GDM1 (cell line): ENCODE measurements at regions not wholly inside any gene's neighbourhood (a gene's known extent, or its start where the extent isn't known, plus 50 kb on each side); places are given as distances from the start of the nearest gene placed in this dataset.
"Not testable (repeated sequence)": the region's sequence is repeated elsewhere in the genome, so short reads cannot be mapped to it uniquely, and the experiment has no call there.

ENCODE experiments used
- DNase-seq: peaks from one replicate; lab custom pipeline; 2025; lab: John Stamatoyannopoulos, UW

DNA sequence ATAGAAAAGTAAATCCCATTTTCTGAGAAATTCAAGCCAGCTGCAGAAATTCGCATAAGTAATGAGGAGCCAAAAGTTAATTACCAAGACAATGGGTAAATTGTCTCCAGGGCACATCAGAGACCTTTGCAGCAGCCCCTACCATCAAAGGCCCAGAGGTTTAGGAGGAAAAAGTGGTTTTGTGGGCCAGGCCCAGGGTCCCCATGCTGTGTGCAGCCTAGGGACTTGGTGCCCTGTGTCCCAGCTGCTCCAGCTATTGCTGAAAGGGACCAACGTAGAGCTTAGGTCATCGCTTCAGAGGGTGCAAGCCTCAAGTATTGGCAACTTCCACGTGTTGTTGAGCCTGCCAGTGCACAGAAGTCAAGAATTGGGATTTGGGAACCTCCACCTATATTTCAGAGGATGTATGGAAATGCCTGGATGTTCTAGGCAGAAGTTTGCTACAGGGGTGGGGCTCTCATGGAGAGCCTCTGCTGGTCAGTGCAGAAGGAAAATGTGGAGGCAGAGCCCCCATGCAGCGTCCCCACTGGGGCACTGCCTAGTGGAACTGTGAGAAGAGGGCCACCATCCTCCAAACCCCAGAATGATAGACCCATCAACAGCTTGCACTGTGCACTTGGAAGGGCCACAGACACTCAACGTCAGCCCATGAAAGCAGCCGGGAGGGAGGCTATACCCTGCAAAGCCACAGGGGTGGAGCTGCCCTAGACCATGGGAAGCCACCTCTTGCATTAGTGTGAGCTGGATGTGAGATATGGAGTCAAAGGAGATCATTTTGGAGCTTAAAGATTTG is 731.3 kb upstream of the GRAMD2B start:
- DNase-seq = not testable (repeated sequence)

DNA sequence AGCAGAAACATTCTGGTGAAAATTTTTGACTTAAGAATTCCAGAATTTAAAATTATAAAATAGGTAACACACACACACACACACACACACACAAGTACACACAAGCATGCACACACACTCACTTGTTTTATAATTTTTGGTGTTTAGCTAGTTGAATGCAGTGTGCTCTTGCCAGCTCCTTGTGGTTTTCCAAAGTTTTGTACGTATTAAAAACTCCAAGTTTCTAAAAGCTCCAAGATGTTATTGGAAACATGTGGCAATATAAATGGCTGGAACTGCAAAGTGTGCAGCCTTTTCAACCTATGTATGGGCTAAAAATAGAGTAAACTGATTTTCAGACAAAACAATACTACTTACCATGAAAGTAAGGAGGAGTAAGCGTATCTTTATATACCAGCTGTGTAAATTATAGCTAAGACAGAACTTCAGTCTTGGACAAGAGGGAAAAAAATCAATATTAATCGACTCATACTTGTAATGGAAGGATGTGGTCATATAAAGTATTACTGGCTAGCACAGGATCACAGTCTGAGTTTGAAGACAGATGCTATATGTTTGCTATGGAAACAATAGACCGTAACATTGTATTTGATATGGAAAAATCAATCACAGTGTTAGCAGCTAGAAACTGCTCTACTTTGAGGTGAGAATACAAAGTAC is 727.1 kb upstream of the GRAMD2B start:
- DNase-seq = no peak

DNA sequence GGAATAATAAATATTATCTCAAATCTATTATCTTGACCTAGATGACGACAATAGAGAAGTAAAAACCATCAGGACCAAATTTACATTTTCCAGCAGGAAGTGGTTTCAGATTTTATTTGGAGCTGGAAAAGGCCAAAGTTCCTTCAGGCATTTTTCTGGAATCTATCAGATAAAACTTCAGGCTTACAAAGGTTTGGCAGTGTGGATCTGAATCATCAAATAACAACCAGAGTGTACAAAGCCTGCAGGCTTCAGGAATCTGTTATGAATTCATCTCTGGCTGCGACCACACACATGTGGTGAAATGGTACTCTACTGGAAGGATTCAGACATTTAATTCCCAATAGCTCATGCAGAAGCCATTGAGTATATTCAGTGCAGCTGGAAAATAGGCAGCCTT is 726.4 kb upstream of the GRAMD2B start:
- no peak for DNase-seq

DNA sequence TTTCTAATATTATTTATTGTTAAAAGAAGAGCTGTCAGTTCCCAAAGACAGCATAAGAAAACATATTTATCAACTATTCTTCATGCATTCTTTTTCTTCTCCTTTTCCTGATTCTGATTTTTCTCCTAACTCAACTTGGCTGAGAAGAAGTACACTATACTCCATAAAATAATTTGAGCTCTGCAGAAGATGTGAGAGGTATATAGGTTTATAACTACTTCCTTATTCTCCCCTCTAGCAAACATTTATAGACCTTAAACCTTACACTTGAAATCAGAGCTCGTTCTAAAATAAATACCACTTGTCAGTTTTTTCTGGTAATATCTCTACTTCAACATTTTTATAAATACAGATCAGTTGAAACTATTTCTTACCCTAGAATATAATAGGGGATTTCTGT is 724.8 kb upstream of the GRAMD2B start:
- no peak for DNase-seq

DNA sequence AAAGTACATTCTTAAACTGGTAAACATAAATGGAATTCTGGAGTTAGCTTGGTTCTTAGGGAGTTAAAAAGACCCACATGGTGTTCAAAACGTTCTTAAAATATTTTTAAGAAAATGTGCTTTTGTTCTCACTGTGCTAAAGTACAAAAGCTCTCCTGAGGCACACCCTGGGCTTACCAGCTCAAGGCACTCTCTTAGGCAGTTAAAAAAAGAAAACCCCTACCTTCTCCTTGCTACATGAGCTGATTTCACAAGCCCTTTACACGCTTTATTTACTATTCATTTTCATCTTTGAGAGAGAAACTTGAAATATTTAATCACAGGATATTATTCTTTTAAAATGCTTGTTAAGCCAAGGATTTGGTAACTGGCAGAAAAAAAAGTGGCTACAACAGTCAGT is 723.3 kb upstream of the GRAMD2B start:
- no peak for DNase-seq

DNA sequence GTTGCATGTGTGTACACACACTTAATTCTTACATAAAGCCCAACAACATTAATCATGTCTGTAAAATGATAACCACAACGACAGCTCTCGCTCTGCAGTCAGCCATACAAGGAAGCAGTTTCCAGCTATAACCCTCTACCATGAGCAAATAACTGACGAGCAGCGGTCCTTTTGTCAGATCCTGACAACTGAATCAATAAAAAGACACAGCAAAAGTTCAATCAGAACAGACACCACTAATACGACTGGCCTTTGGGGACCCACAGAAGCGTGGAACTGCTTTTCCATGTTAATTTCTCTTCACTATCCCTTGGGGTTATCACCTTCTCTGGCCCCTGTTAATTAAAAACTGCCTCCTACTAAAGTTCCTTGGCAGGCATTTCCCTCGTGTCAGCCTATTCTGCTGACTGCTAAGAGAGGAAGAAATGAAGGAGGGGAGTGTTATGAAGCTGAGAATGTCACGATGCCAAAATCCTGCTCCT is 722.8 kb upstream of the GRAMD2B start:
- no peak for DNase-seq

DNA sequence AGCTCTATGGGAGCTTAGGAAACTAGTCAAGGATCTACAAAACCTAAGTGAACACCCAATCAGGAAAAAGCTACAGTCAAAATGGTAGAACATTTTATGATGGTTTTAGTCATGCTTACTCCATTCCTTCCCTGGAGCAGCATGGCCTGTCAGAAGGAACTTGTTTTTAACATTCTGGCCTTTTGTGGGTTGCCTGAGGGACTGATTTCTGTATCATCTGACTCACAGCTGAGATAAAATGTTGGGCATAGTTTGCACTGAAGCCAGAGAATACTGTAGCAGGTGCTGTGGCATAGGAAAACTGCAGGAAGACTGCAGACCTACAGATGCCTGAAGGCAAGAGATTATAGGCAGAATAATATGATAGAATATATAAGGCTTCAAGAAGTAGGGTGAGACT is 719.6 kb upstream of the GRAMD2B start:
- no peak for DNase-seq

DNA sequence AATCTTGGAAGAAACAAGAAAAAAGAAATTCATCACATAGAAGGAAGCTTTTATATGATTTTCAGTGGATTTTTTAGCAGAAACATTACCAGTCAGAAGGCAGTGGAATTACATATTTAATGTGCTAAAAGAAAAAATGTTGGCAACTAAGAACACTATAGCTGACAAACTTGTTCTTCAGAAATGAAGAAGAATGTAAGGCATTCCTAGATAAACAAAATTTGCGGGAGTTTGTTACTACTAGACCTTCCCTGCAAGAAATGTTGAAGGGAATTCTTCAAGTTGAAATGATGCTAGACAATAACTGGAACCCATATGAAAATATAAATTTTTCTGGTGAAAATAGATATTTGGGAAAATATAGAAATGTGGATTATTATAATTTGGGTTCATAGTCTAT is 718.3 kb upstream of the GRAMD2B start:
- DNase-seq = no peak

DNA sequence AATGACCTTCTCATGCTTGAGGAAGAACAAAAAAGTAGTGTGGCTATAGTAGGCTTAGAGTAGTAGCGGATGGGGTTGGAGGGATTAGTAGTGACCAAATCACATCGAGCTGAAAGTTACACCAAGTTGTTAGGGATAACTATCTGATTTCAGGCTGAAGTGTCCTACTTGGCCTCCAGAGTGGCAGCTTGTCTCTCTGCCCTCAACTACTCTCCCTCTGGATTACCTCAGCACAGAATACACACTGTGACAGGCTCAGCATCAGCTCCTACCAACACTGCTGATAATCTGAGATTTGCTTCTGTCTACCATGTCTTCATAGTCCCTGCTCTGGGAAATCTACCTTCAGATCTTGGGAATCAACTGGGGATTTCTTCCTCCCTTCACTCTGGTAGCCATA is 714.6 kb upstream of the GRAMD2B start:
- DNase-seq = no peak

DNA sequence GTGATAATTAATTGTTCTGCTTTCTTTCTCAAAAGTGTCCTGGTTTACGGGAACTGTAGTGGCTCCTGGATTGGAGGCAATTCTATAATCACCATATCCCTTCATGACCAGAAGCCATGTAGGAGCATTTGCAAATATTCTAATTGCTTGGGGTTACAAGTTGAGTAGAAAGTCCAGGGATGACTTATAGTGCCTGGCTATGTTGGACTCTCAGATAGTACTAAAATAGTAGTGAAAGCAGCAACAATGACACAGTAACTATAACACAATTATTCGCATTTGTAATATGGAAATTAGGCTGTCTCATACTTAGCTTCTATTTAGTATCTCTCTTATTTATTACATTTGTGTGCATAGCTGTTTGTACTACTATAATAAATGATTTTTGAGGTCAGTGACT is 712.5 kb upstream of the GRAMD2B start:
- no peak for DNase-seq

DNA sequence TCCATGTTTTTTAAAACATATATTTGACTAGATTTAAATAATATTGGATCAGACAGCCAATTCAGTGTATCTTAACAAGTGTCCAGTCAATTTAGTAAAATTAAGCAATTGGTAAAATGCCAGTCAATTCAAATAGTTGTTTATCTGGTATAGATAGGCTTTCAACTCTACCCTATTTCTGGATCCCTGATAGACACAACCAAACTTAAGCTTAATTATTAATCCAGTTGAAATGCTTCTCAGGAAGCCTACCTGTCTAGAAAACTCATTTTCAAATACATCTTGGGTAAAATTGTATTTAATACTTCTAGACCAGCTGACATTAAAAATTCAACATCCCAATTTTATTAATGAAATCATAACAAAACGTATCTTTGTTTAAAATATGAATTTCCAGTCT is 710.8 kb upstream of the GRAMD2B start:
- no peak for DNase-seq

DNA sequence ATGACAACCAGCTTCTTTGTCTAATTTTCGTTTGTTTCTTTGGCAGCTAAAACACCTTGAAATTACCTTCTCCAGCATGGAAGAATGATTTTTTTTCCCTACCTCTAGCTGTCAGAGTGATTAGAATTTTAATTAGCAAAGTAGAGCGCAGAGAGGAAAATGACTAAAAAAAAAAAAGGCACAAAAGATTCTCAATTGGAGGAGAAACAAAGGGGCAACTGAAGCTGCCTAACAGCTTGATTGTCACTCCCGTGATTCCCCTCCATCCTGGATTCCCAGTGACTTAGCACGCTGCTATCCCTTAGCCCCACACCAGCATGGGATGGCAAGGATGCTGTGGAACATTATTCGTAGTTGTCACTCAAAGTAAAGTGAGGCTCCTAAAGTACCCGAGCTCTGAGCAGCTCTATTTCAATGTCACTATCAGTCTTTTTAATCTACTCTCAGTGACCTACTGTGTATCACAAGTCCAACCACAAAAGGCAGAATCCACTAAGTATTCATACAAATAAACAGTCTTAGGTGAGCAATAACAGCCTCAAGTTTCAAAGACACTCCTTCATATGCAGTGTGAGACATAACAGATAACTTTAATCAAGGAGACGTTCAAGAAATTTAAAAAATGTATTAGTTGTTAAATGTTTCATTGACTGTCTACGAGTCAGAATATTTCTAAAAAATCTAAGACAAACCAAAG is 710.0 kb upstream of the GRAMD2B start:
- DNase-seq = no peak

DNA sequence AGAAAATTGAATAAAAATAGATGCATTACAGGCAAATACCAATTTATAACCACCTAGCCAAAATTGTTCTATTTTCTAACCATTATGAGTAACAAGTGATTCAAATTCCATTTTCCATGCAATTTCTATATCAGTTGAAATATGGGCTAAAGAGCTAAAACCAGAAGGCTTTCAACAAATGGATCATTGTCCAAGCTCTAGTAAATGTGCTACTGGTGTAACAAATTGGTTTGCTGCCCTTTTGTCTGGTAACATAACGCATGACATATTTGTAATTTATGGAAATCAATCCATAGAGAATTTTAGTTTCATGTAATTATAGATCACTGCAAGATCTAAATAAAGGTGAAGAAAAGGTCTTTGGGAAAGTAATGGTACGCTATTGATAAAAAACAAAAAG is 708.0 kb upstream of the GRAMD2B start:
- DNase-seq = no peak

DNA sequence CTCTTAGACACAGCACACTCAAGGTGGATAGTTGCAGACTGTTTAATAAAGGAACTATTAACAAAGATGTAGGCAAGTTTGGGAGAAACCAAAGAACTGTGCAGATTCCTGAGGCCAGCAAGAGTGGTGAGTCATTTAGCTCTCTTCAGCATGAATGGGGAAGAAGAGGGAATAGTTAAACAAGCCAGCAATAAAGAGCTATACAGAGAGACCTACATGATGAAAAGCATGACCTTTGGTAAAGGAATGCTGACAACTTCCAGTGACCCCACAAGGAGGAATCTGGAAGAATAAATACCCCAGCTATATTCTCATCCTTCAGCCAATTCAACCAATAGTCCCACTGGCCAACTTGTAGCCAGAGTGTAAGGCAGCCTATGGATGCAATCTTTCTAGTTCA is 706.0 kb upstream of the GRAMD2B start:
- no peak for DNase-seq

DNA sequence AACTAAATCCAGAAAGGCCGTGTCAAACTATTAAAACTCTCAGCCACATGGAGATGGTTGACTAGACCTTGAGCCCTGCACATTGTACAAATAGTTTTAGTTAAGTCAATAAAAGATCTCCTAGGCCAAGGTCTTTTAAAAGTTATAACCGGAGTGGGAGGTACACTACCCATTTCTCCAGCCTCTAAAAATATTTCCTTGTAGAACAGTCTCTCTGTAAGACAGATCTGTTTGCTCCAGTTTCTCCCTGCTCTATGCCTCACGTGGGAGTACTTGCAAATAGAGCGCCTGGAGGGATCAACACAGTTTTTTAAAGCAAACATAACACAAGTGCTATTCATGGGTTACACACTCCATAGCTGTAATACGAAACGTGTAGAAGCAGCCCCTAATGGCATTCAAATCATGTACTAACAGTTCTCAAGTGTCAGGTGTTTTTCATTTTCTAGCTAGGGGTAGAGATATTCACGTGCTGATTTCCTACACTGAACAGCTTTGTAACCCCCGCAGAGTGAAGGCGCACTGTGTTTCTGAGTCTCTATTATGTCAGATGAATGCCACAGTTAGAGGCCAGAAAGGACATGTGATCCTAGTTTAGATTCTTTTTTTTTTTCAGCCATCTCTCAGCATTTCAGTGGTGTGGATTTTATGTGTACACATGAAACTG is 703.4 kb upstream of the GRAMD2B start:
- DNase-seq = no peak

DNA sequence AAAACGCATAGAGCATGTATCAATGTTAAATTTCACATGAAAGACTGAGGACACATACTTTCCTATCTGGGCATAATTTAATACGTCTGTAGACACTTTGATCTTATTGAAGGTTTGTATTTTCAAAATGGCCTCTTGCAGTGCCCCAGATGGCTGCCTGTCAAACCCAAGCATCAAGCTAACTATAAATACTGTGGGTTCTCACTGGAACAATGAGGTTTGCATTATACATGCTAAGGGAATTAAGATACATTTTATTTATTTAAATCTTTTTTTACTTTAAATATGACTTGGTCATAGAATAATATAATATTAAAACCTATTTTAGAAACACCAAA is 702.9 kb upstream of the GRAMD2B start:
- no peak for DNase-seq

DNA sequence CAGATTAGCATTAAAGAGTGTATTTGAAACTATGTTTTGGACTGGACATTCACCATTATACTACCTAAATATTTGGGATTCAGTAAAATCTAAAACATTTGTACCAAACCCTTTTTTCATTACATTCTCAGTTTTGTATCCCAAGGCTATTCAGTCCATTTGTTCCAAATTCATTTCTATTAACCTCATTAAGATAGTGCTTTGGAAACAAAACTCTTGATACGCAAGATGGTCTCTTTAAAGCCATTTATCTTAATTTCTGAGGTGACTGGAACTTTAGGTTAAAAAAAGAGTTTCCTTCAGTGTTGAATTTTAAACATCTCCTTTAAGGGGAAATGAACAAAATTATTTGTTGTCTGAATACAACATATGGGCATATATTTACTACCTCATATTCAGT is 702.5 kb upstream of the GRAMD2B start:
- no peak for DNase-seq

DNA sequence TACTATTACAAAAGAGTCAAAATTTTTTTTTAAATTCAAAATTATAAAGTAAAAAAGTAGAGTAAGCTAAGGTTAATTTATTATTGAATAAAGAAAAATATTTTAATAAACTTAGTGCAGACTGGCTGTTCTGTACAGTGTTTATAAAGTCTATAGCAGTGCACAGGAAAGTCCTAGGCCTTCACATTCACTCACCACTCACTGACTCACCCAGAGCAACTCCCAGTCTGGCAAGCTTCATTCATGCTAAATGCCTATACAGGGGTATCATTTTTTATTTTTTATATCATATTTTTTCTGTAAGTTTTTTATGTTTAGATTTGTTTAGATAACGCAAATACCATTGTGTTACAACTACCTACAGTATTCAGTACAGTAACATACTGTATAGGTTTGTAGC is 700.7 kb upstream of the GRAMD2B start:
- no peak for DNase-seq

DNA sequence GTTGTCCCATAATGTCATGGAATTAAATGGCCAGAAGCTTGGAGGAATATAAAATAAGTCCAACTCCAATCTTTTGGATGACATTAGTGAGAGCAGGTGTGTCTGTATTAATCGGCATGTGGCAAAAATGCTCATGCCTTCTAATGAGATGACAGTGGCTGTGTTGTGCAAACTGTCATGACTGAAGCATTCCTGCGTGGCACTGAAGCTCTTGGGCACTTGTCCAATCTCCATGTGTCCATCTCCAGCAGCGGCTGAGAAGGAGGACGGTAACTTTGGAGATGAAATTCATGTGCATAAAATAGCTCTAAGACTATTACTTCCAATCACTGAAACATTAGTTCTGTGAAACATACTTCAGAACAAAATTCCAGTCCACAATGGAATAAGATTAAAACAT is 697.5 kb upstream of the GRAMD2B start:
- DNase-seq = no peak

DNA sequence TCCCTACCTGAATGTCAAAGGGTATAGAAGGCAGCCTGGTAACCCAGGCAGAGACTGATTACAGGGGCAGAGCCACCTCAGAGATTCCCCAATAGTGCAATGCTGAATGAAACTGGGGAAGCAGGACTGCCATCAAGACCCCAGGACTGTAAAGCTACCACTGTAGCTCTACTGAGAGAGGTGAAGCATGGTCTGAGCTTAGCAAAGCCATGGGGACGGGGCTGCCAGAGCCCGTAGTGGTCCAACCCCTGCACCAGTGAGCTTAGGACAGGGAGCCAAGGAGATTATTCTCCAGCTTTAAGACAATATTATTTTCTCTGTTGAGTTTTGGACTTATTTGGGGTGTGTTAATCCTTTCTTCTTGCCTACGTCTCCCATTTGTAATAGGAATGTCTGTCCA is 679.3 kb upstream of the GRAMD2B start:
- no peak for DNase-seq

DNA sequence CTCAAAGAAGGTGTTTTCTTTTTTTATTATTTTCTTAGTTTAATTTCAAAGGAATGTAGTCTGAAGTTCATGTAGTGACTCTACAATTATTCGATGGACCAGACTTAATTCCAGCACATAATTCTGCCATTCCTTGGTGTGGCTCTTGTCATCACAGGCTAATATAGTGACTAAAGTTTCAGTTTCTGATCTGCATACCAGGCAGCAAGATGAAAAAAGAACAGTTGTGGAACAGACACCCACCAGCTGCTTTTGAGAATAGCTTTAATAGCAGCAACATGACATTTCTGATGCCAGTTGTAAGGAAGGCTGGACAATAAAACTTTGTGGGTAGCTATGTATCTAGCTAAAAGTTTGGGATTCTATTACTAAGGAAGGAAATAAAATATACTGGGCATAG is 676.3 kb upstream of the GRAMD2B start:
- DNase-seq = no peak

DNA sequence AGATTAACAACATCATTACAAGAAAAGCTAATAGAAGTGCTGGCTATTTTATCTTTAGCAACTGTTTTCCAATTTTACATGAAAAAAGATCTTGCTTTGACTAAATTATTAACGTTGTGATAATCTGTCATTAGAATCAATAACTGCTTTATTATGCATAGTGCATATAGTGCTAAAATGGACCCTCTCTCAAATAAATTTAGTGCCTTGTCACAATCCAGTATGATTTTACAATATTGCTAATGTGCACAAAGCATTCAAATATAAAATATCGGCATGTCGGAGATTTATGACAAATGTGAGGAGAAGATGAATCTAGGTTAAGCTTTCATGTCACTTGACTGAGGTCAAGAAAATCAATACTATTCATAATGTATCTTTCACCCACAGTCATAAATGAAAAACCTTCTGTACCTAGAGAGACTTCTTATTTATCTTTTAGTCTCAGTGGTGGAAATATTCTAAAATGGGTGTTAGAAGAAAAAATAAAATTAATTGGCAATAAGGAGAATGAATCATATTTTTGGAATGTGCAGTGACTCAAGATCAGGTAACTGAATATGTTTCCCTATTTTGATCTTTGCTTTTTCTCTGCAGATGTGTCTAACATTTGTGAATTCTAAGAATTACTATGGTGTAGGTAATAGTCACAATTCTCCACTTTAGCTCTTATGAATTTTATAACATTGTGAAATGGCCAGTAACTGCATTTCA is 672.9 kb upstream of the GRAMD2B start:
- DNase-seq = no peak
